K562 (cell line): ENCODE measurements at regions not wholly inside any gene's neighbourhood (a gene's known extent, or its start where the extent isn't known, plus 50 kb on each side); places are given as distances from the start of the nearest gene placed in this dataset.

Source experiments
- CTCF ChIP-seq, 3 experiments: IDR thresholded peaks in 2 of 3; conservative IDR thresholded peaks in 1 of 3; 2 replicates each; pipeline ENCODE4 v1.5.1; 2011 to 2012; ENCODE audit warnings: low read length in 3 of 3, mild to moderate bottlenecking in 3 of 3, control low read depth in 2 of 3, improper control_type of control experiment in 1 of 3, inconsistent platforms in 1 of 3, low read depth in 1 of 3, mixed read lengths in 1 of 3, moderate library complexity in 1 of 3; ENCODE audit not compliant: insufficient read depth in 2 of 3
- EZH2 ChIP-seq: IDR thresholded peaks from 2 replicates; pipeline ENCODE4 v1.6.1; 2012; ENCODE audit warnings: low read depth, mild to moderate bottlenecking, inconsistent platforms, low read length, borderline replicate concordance
- MAFK ChIP-seq: IDR thresholded peaks from 2 replicates; pipeline ENCODE4 v1.6.1; 2011; ENCODE audit warnings: low read length, improper control_type of control experiment
- POLR2A ChIP-seq: fragments of 450-650 bp; conservative IDR thresholded peaks from 2 replicates; pipeline ENCODE4 v1.6.1; 2016
- RFX5 ChIP-seq: IDR thresholded peaks from 2 replicates; pipeline ENCODE4 v1.6.1; 2011; ENCODE audit warnings: low read depth, mild to moderate bottlenecking, improper control_type of control experiment, low read length
- SNIP1 ChIP-seq: fragments of 450-650 bp; IDR thresholded peaks from 2 replicates; pipeline ENCODE4 v1.7.1; 2017; ENCODE audit warnings: low read depth, mild to moderate bottlenecking
- TAF1 ChIP-seq: IDR thresholded peaks from 2 replicates; pipeline ENCODE4 v1.6.1; 2011; ENCODE audit warnings: mild to moderate bottlenecking, low read length, moderate library complexity; ENCODE audit not compliant: insufficient read depth, control insufficient read depth, severe bottlenecking; ENCODE audit errors: extremely low read depth

GRCh38 chrX:125132274-125132673 lies 187.4 kb upstream of the TEX13C start:
- TF ChIP-seq MAFK (no peak), EZH2 (no peak), POLR2A (no peak), TAF1 (no peak), CTCF (IDR thresholded peaks at IDR 0.05 in 2 of 3, conservative IDR thresholded peaks at IDR 0.05 in 1 of 3; ENCODE audit: insufficient read depth in 2 of 3, low read depth in 1 of 3, low read length in 3 of 3) (peak; percentile 49 to 57 (median 56); a peak in 5 of 6 replicates), RFX5 (no peak), SNIP1 (no peak)
